ENCODE measurements at regions not wholly inside any gene's neighbourhood (a gene's known extent, or its start where the extent isn't known, plus 50 kb on each side); places are given as distances from the start of the nearest gene placed in this dataset.
"Not testable (repeated sequence)": the region's sequence is repeated elsewhere in the genome, so short reads cannot be mapped to it uniquely, and the experiment has no call there.

DNA sequence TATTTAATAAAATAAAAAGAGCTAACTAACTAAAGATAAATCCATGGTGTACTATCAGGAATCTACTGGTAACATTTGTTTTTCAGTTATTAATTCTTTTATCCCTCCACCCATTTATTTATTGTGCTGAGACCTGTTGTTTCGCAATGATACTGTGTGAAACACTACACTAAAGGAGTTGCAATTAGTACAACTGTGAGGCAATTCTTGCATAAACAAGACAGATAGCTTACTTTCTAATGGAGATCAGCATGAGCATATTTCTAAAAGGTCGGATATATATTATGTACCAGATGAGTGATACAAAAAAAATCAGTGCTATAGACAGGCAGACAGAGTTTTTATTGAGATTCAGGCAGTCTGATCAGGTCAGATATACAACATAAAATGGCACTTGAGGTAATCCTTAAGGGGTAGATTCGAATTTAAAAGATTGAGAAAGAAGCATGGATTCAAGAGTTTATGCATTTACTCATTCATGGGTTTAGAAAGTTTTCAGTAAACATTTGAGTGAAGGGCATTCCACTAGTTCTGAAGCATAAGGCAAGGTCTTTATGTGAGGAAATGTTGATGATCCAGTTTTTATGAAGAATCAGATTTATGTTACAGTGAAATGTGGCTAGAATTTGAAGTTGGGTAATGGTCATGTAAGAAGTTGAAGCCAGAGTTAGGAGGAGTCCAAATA, 147.6 kb downstream of the POLR1F start:
- H3K4me3 ChIP-seq (ENCODE audit: low read depth, low read length): no peak overlapping the region
- TF ChIP-seq CTCF (IDR thresholded peaks at IDR 0.05; ENCODE audit: insufficient read depth, low read depth, low read length, missing control alignments): no peak
- DNase-seq (ENCODE audit: low read depth): no peak

- DNase-seq (ENCODE audit: low read depth): no peak
- no peak for TF ChIP-seq CTCF (IDR thresholded peaks at IDR 0.05; ENCODE audit: insufficient read depth, low read depth, low read length, missing control alignments)
- H3K4me3 ChIP-seq (ENCODE audit: low read depth, low read length): no peak overlapping the region
These were observed 148.5 kb downstream of the POLR1F start for GRCh38 chr7:19560111-19560883.

GRCh38 chr7:19558527-19558926, 150.3 kb downstream of the POLR1F start:
- H3K4me3 ChIP-seq (ENCODE audit: low read depth, low read length): no peak overlapping the region
- DNase-seq (ENCODE audit: low read depth): no peak
- TF ChIP-seq CTCF (IDR thresholded peaks at IDR 0.05; ENCODE audit: insufficient read depth, low read depth, low read length, missing control alignments): no peak

GRCh38 chr7:19557726-19558465, 150.9 kb downstream of the POLR1F start:
- no peak overlapping the region for H3K4me3 ChIP-seq (ENCODE audit: low read depth, low read length)
- no peak for TF ChIP-seq CTCF (IDR thresholded peaks at IDR 0.05; ENCODE audit: insufficient read depth, low read depth, low read length, missing control alignments)
- no peak for DNase-seq (ENCODE audit: low read depth)

GRCh38 chr7:19554581-19554980, 154.3 kb downstream of the POLR1F start:
- no peak overlapping the region for H3K4me3 ChIP-seq (ENCODE audit: low read depth, low read length)
- no peak for DNase-seq (ENCODE audit: low read depth)
- TF ChIP-seq CTCF (IDR thresholded peaks at IDR 0.05; ENCODE audit: insufficient read depth, low read depth, low read length, missing control alignments): no peak

- DNase-seq (ENCODE audit: low read depth): peak; percentile 1
- H3K4me3 ChIP-seq (ENCODE audit: low read depth, low read length): no peak overlapping the region
- TF ChIP-seq CTCF (IDR thresholded peaks at IDR 0.05; ENCODE audit: insufficient read depth, low read depth, low read length, missing control alignments): no peak
These were observed 156.3 kb downstream of the POLR1F start for GRCh38 chr7:19552576-19552975.

GRCh38 chr7:19549246-19549645, 159.6 kb downstream of the POLR1F start:
- DNase-seq (ENCODE audit: low read depth); H3K4me3 ChIP-seq (ENCODE audit: low read depth, low read length): not testable (repeated sequence)

Measured in GM12865 (cell line).